GM18508 (cell line): ENCODE measurements at regions not wholly inside any gene's neighbourhood (a gene's known extent, or its start where the extent isn't known, plus 50 kb on each side); places are given as distances from the start of the nearest gene placed in this dataset.

Source experiments
- ATAC-seq: cut with Tn5 transposase; IDR thresholded peaks from one replicate; pipeline ENCODE4 v1.9.1; 2021; ENCODE audit warnings: moderate number of reproducible peaks; ENCODE audit not compliant: insufficient read depth, unreplicated experiment

GRCh38 chr6:17047889-17048288 lies 54.0 kb upstream of the STMND1 start:
- no peak for ATAC-seq

- ATAC-seq = no peak
Measured at GRCh38 chr6:17045581-17046322, 56.1 kb upstream of the STMND1 start.

- ATAC-seq = no peak
Measured at GRCh38 chr6:17043148-17043522, 58.7 kb upstream of the STMND1 start.

- ATAC-seq = no peak
Measured at GRCh38 chr6:17042422-17043147, 59.3 kb upstream of the STMND1 start.

GRCh38 chr6:17039266-17039665 lies 62.6 kb upstream of the STMND1 start:
- no peak for ATAC-seq

- ATAC-seq = no peak
Measured at GRCh38 chr6:17038316-17038715, 63.5 kb upstream of the STMND1 start.

GRCh38 chr6:17036065-17036393 lies 65.8 kb upstream of the STMND1 start:
- no peak for ATAC-seq

- no peak for ATAC-seq
Measured at GRCh38 chr6:17035257-17036064, 66.4 kb upstream of the STMND1 start.

- ATAC-seq = no peak
Measured at GRCh38 chr6:17033746-17034145, 68.1 kb upstream of the STMND1 start.

- ATAC-seq = no peak
Measured at GRCh38 chr6:17032988-17033634, 68.7 kb upstream of the STMND1 start.

- no peak for ATAC-seq
Measured at GRCh38 chr6:17032590-17032987, 69.3 kb upstream of the STMND1 start.

GRCh38 chr6:17031961-17032360 lies 69.9 kb upstream of the STMND1 start:
- ATAC-seq = no peak

- ATAC-seq = no peak
Measured at GRCh38 chr6:17027441-17027840, 74.4 kb upstream of the STMND1 start.

GRCh38 chr6:17022604-17023003 lies 79.2 kb upstream of the STMND1 start:
- ATAC-seq = no peak

- ATAC-seq = no peak
Measured at GRCh38 chr6:17021539-17021889, 80.3 kb upstream of the STMND1 start.

GRCh38 chr6:17020889-17021538 lies 80.8 kb upstream of the STMND1 start:
- ATAC-seq = no peak

- no peak for ATAC-seq
Measured at GRCh38 chr6:17018425-17018824, 83.4 kb upstream of the STMND1 start.

GRCh38 chr6:17017416-17017815 lies 84.4 kb upstream of the STMND1 start:
- ATAC-seq = no peak

- no peak for ATAC-seq
Measured at GRCh38 chr6:17015551-17016381, 86.1 kb upstream of the STMND1 start.

- peak; percentile 95 for ATAC-seq
Measured at GRCh38 chr6:17015144-17015543, 86.7 kb upstream of the STMND1 start.
